ENCODE measurements at regions not wholly inside any gene's neighbourhood (a gene's known extent, or its start where the extent isn't known, plus 50 kb on each side); places are given as distances from the start of the nearest gene placed in this dataset.

DNA sequence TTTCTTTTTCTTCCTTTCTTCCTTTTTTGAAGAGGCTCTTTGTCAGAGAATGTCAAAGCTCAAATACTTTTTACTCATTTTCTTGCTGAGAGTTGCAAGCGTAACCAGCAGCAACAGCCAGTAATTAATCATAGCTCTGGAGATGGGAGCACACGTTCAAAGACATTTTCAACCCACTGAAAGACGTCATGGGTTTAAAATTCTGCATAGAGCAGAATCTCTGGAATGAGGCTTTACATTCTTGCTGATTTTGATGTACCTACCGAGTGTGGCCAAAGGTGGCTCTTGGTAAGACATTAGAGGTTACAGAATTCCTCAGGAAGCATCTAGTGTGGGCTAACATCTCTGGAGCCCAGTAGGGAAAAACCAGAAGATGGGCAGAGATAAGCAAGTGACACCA, 292.5 kb downstream of the MTX2 start:
- Mint-ChIP-seq H3K27me3 (ENCODE audit: unreplicated experiment) (no peaks in the 10 kb centered on the region), H3K4me3 (ENCODE audit: low read depth, unreplicated experiment) (no peak overlapping the region), H3K9me3 (ENCODE audit: low read depth, unreplicated experiment) (no peaks in the 10 kb centered on the region), H3K27ac (ENCODE audit: unreplicated experiment) (no peak overlapping the region), H3K4me1 (ENCODE audit: low read depth, unreplicated experiment) (peaks cover 34% of the 10 kb centered on the region), H3K36me3 (ENCODE audit: insufficient read depth, unreplicated experiment) (no peaks in the 10 kb centered on the region)
- intact Hi-C loops (cut with micrococcal nuclease; ENCODE audit: unreplicated experiment), result no loop called here
- TF ChIP-seq, protein P1, sequence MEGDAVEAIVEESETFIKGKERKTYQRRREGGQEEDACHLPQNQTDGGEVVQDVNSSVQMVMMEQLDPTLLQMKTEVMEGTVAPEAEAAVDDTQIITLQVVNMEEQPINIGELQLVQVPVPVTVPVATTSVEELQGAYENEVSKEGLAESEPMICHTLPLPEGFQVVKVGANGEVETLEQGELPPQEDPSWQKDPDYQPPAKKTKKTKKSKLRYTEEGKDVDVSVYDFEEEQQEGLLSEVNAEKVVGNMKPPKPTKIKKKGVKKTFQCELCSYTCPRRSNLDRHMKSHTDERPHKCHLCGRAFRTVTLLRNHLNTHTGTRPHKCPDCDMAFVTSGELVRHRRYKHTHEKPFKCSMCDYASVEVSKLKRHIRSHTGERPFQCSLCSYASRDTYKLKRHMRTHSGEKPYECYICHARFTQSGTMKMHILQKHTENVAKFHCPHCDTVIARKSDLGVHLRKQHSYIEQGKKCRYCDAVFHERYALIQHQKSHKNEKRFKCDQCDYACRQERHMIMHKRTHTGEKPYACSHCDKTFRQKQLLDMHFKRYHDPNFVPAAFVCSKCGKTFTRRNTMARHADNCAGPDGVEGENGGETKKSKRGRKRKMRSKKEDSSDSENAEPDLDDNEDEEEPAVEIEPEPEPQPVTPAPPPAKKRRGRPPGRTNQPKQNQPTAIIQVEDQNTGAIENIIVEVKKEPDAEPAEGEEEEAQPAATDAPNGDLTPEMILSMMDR (IDR thresholded peaks at IDR 0.05; ENCODE audit: unreplicated experiment), result no peak
- BruUV-seq (replicated peaks), result no TSS peak
- CTCF ChIA-PET, result no interaction called here
- DNase-seq, result no peak

DNA sequence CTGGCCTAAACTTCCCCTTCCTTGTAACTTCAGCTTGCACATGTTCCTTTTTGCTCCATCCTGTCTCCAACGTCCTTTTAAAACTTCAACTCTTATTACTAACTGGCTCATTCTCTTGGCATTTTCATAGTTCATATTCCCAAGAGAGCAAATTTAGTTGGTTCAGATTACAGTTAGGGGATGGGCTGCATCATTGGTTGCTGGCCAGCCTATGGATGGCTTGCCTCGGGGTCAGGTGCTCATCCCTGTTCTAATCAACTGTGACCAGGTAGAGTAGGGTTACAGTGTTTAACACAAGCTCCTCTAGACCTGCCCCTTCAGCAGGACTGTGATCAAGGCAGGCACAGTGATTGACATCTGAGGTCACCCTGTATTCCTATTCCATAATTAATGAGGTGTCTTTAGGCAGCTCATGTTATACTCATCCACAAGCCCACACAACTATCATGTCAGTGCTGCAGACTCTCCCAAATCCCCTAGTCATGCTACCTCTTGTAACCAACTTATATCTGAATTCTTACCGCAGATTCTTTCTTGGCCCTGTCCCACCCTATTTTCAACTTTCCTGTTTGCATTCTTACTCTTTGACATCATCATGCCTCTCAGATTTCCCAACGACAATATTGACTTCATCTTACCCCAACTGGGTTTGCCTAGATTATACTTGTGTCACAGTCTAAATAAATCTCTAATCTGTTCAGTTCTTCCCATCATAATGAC, 293.3 kb downstream of the MTX2 start:
- peak overlapping the region; percentile 74 for H3K27ac Mint-ChIP-seq (ENCODE audit: unreplicated experiment)
- CTCF ChIA-PET, result interaction anchor here (1.0 kb wide), 1 partner anchor 8 kb away, joined by 9 read pairs; no protein-coding TSS in a partner anchor
- no peaks in the 10 kb centered on the region for H3K36me3 Mint-ChIP-seq (ENCODE audit: insufficient read depth, unreplicated experiment)

GRCh38 chr2:176565641-176566323, 296.5 kb downstream of the MTX2 start:
- no peak for DNase-seq
- no TSS peak for BruUV-seq (replicated peaks)
- no peaks in the 10 kb centered on the region for H3K36me3 Mint-ChIP-seq (ENCODE audit: insufficient read depth, unreplicated experiment)
- intact Hi-C loops (cut with micrococcal nuclease; ENCODE audit: unreplicated experiment), result no loop called here
- TF ChIP-seq, protein P1 (IDR thresholded peaks at IDR 0.05; ENCODE audit: unreplicated experiment), result no peak
- H3K4me1 Mint-ChIP-seq (ENCODE audit: low read depth, unreplicated experiment), result peaks cover 23% of the 10 kb centered on the region
- CTCF ChIA-PET, result no interaction called here
- H3K9me3 Mint-ChIP-seq (ENCODE audit: low read depth, unreplicated experiment), result no peaks in the 10 kb centered on the region
- no peak overlapping the region for H3K4me3 Mint-ChIP-seq (ENCODE audit: low read depth, unreplicated experiment)
- H3K27ac Mint-ChIP-seq (ENCODE audit: unreplicated experiment), result no peak overlapping the region
- no peaks in the 10 kb centered on the region for H3K27me3 Mint-ChIP-seq (ENCODE audit: unreplicated experiment)

More for the DNA sequence above, 293.3 kb downstream of the MTX2 start:
- intact Hi-C loops (cut with micrococcal nuclease; ENCODE audit: unreplicated experiment), result loop anchor here (1.0 kb wide), 1 partner anchor 17 kb away; no protein-coding TSS in a partner anchor
- DNase-seq, result peak; percentile 49
- Mint-ChIP-seq H3K4me1 (ENCODE audit: low read depth, unreplicated experiment) (peaks cover 34% of the 10 kb centered on the region), H3K9me3 (ENCODE audit: low read depth, unreplicated experiment) (no peaks in the 10 kb centered on the region), H3K27me3 (ENCODE audit: unreplicated experiment) (no peaks in the 10 kb centered on the region), H3K4me3 (ENCODE audit: low read depth, unreplicated experiment) (peak overlapping the region; percentile 6)
- TF ChIP-seq, protein P1 (IDR thresholded peaks at IDR 0.05; ENCODE audit: unreplicated experiment), result no peak
- no TSS peak for BruUV-seq (replicated peaks)

DNA sequence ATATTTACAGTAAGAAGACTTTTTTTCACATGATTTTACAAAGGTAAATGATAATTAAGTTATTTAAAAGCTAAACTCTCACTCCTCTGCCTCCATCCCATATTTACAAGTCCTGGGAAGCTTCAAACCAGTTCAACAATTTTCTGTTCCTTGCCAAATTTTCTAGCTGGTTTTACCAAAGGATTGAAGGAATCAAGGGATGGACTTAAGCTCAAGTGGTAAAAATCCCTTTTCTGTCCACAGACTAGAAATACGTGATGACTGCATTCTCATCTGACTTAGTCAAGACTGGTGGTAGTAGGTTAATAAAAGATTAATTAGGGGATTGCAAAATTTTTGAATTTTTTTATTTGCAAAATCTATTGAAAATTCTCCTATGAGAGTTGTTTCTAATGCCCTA, 297.3 kb downstream of the MTX2 start:
- H3K9me3 Mint-ChIP-seq (ENCODE audit: low read depth, unreplicated experiment), result no peaks in the 10 kb centered on the region
- intact Hi-C loops (cut with micrococcal nuclease; ENCODE audit: unreplicated experiment), result no loop called here
- H3K4me1 Mint-ChIP-seq (ENCODE audit: low read depth, unreplicated experiment), result peaks cover 23% of the 10 kb centered on the region
- TF ChIP-seq, protein P1 (IDR thresholded peaks at IDR 0.05; ENCODE audit: unreplicated experiment), result no peak
- H3K36me3 Mint-ChIP-seq (ENCODE audit: insufficient read depth, unreplicated experiment), result no peaks in the 10 kb centered on the region
- no peaks in the 10 kb centered on the region for H3K27me3 Mint-ChIP-seq (ENCODE audit: unreplicated experiment)
- no peak overlapping the region for H3K4me3 Mint-ChIP-seq (ENCODE audit: low read depth, unreplicated experiment)
- BruUV-seq (replicated peaks), result no TSS peak
- CTCF ChIA-PET, result interaction anchor here (0.6 to 1.3 kb wide), 2 partner anchors 17 to 19 kb away, joined by 3 to 4 read pairs; no protein-coding TSS in a partner anchor
- no peak for DNase-seq
- no peak overlapping the region for H3K27ac Mint-ChIP-seq (ENCODE audit: unreplicated experiment)

Measured in Calu3 (cell line).